Activated CD8-positive, alpha-beta T cell treated with anti-CD3 and anti-CD28 coated beads, Interleukin-2, amount 10 ng/mL, durations not matched to agents 7 days and 5 days (primary cell): ENCODE measurements at regions not wholly inside any gene's neighbourhood (a gene's known extent, or its start where the extent isn't known, plus 50 kb on each side); places are given as distances from the start of the nearest gene placed in this dataset.

ENCODE experiments used
- ATAC-seq: fragments of 150-1000 bp; cut with Tn5 transposase; one replicate; pipeline ENCODE4 v1.10.0; 2021; ENCODE audit warnings: moderate library complexity
- CTCF ChIA-PET: fragments of 350-600 bp; sonication (Branson Sonifier 250); formaldehyde crosslinking; loops from one replicate; lab custom pipeline; 2021; ENCODE audit warnings: antibody characterized with exemption; lab: Charles Lee
- POLR2A ChIA-PET: fragments of 350-600 bp; sonication (Branson Sonifier 250); formaldehyde crosslinking; loops from one replicate; lab custom pipeline; 2021; ENCODE audit warnings: antibody characterized with exemption; lab: Charles Lee
- DNase-seq: peaks from one replicate; pipeline ENCODE4 v3.0.0-alpha.2; 2020
- H3K27ac Mint-ChIP-seq: one replicate; pipeline ENCODE4 v1.8.0; 2021; ENCODE audit warnings: mild to moderate bottlenecking, mixed read lengths
- H3K27me3 Mint-ChIP-seq: one replicate; pipeline ENCODE4 v1.8.0; 2021; ENCODE audit warnings: low read depth, mixed read lengths
- H3K36me3 Mint-ChIP-seq: one replicate; pipeline ENCODE4 v1.8.0; 2021; ENCODE audit warnings: low read depth, mixed read lengths
- H3K4me1 Mint-ChIP-seq: one replicate; pipeline ENCODE4 v1.8.0; 2021; ENCODE audit warnings: low read depth, mixed read lengths
- H3K4me3 Mint-ChIP-seq: one replicate; pipeline ENCODE4 v1.8.0; 2021; ENCODE audit warnings: mild to moderate bottlenecking, mixed read lengths
- H3K9me3 Mint-ChIP-seq: one replicate; pipeline ENCODE4 v1.8.0; 2022; ENCODE audit warnings: mixed read lengths; ENCODE audit not compliant: insufficient read depth

GRCh38 chr11:24056051-24056450 is 440.8 kb upstream of the LUZP2 start:
- H3K27ac Mint-ChIP-seq: no peak overlapping the region
- H3K4me3 Mint-ChIP-seq: no peak overlapping the region
- no peaks in the 10 kb centered on the region for H3K36me3 Mint-ChIP-seq
- no peaks in the 10 kb centered on the region for H3K4me1 Mint-ChIP-seq
- ChIA-PET CTCF (no interaction called here), POLR2A (no interaction called here)
- ATAC-seq: no peak
- peaks cover 12% of the 10 kb centered on the region for H3K9me3 Mint-ChIP-seq
- no peaks in the 10 kb centered on the region for H3K27me3 Mint-ChIP-seq
- no peak for DNase-seq

GRCh38 chr11:24060125-24060524 is 436.7 kb upstream of the LUZP2 start:
- no peaks in the 10 kb centered on the region for H3K27me3 Mint-ChIP-seq

GRCh38 chr11:24064309-24064903 is 432.4 kb upstream of the LUZP2 start:
- CTCF ChIA-PET: no interaction called here
- no peaks in the 10 kb centered on the region for H3K9me3 Mint-ChIP-seq

More at GRCh38 chr11:24060125-24060524, 436.7 kb upstream of the LUZP2 start:
- H3K36me3 Mint-ChIP-seq: no peaks in the 10 kb centered on the region
- no peaks in the 10 kb centered on the region for H3K4me1 Mint-ChIP-seq
- no peak overlapping the region for H3K27ac Mint-ChIP-seq
- ChIA-PET POLR2A (no interaction called here), CTCF (no interaction called here)
- DNase-seq (no peak), ATAC-seq (no peak)
- H3K9me3 Mint-ChIP-seq: peaks cover 12% of the 10 kb centered on the region
- no peak overlapping the region for H3K4me3 Mint-ChIP-seq

DNA sequence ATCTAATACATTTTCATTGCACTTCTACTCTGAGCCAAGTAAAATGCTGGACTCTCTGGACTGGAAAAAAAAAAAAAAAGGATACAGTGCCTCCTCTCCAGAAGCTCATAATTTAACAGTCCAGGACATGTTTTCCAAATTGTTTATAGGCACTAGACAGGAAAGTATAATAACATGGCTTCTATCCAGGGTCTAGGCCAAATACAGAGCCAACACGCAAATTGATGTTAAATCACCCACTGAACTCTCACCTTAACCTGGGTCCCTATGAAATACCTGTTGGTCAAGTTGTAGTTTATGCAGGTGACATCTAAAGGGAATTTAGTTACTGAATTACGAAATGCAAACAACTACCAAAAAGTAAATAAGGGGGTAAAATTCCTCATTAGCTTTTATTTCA is 428.7 kb upstream of the LUZP2 start:
- ATAC-seq (no peak), DNase-seq (no peak)
- ChIA-PET CTCF (no interaction called here), POLR2A (no interaction called here)
- Mint-ChIP-seq H3K36me3 (no peaks in the 10 kb centered on the region), H3K27ac (no peak overlapping the region), H3K4me1 (no peaks in the 10 kb centered on the region), H3K9me3 (peaks cover 3% of the 10 kb centered on the region), H3K27me3 (no peaks in the 10 kb centered on the region), H3K4me3 (no peak overlapping the region)

More at GRCh38 chr11:24064309-24064903, 432.4 kb upstream of the LUZP2 start:
- POLR2A ChIA-PET: no interaction called here
- Mint-ChIP-seq H3K27ac (no peak overlapping the region), H3K4me3 (no peak overlapping the region), H3K27me3 (no peaks in the 10 kb centered on the region), H3K36me3 (no peaks in the 10 kb centered on the region), H3K4me1 (no peaks in the 10 kb centered on the region)
- no peak for DNase-seq
- no peak for ATAC-seq

DNA sequence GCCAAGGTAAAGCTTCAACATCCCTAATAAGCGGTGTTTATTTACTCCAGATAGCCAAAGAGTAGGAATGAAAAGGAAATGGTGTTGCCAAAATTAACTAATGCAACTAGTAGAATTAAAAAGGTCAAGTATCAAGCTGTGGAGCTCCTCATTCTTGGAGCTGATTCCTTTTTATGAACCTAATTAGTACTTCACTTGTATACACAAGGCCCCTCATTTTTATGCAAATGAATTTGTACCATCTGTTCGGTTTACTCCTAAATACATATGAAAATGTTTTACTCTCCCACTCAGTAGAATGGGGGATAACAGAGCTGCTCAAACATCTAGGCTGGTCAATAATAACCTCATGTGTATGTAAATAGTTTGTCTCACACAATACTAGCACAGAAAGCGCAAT is 426.4 kb upstream of the LUZP2 start:
- H3K4me1 Mint-ChIP-seq: no peaks in the 10 kb centered on the region
- H3K27ac Mint-ChIP-seq: no peak overlapping the region
- ChIA-PET CTCF (no interaction called here), POLR2A (no interaction called here)
- H3K9me3 Mint-ChIP-seq: peaks cover 3% of the 10 kb centered on the region
- DNase-seq (no peak), ATAC-seq (no peak)
- H3K27me3 Mint-ChIP-seq: no peaks in the 10 kb centered on the region
- H3K4me3 Mint-ChIP-seq: no peak overlapping the region
- no peaks in the 10 kb centered on the region for H3K36me3 Mint-ChIP-seq

DNA sequence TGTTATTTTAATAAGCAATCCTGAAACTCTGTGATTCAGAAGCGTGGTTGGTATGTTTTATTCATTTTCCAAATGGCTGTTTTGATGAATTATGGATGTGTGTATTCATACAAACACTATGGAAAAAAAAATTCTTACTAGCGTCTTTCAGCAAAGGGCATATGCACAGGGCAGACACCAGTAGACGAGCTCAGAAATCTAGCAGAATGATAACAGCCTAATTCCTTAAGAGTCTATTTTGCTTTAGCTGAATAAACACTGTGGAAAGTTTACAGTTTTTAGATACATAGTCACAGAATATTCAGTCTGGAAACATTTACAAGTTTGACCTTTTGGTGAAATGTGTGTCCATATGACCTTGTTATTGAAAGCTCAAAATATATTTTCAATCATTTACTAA is 418.8 kb upstream of the LUZP2 start:
- ATAC-seq (no peak), DNase-seq (no peak)
- ChIA-PET POLR2A (no interaction called here), CTCF (no interaction called here)
- H3K36me3 Mint-ChIP-seq: no peaks in the 10 kb centered on the region
- H3K27ac Mint-ChIP-seq: no peak overlapping the region
- H3K4me3 Mint-ChIP-seq: no peak overlapping the region
- H3K4me1 Mint-ChIP-seq: no peaks in the 10 kb centered on the region
- no peaks in the 10 kb centered on the region for H3K27me3 Mint-ChIP-seq
- peaks cover 7% of the 10 kb centered on the region for H3K9me3 Mint-ChIP-seq

DNA sequence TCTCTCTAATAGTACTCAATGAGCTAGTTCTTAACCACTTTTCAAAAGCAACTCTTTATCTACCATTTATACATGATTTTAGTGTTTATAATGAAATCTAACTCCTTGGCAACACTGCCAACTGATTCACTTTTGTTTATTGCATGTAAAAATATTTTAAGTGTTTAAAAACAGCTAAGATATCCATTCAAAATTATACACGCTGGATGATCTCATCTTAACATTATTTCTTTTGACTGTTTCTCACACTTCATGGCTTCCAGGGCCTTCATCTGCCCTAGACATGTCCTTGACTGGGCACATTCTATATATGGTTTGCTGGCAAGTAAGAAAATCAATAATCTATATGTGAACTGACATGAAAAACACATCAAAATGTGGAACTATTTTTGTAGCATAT is 414.6 kb upstream of the LUZP2 start:
- POLR2A ChIA-PET: no interaction called here
- Mint-ChIP-seq H3K4me3 (no peak overlapping the region), H3K27me3 (no peaks in the 10 kb centered on the region), H3K27ac (no peak overlapping the region), H3K9me3 (peaks cover 4% of the 10 kb centered on the region), H3K36me3 (no peaks in the 10 kb centered on the region), H3K4me1 (no peaks in the 10 kb centered on the region)
- DNase-seq (no peak), ATAC-seq (no peak)
- CTCF ChIA-PET: no interaction called here

DNA sequence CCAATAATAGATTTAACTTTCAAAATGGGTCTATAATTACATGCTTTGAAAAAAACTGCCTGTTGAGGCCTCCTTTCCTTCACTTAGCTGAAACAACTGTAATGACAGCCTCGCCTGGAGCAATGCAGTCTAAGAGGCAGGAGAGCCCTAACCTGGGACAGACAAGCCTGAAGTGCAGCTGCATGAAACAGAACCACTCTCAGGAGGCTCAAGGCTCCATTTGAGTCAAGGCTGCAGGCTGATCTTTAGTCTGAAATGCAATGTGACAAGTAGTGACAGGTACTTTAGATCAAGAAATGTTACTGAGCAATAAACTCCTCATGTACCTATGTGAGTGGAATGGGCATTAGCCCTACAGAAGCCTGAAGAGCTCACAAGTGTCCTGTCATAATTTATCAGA is 414.0 kb upstream of the LUZP2 start:
- Mint-ChIP-seq H3K9me3 (peaks cover 7% of the 10 kb centered on the region), H3K36me3 (no peaks in the 10 kb centered on the region), H3K4me3 (no peak overlapping the region), H3K27ac (no peak overlapping the region), H3K4me1 (no peaks in the 10 kb centered on the region), H3K27me3 (no peaks in the 10 kb centered on the region)
- ChIA-PET CTCF (no interaction called here), POLR2A (interaction anchor here (0.6 kb wide), 1 partner anchor 83 kb away, joined by 3 read pairs; no protein-coding TSS in a partner anchor)
- no peak for ATAC-seq
- no peak for DNase-seq

DNA sequence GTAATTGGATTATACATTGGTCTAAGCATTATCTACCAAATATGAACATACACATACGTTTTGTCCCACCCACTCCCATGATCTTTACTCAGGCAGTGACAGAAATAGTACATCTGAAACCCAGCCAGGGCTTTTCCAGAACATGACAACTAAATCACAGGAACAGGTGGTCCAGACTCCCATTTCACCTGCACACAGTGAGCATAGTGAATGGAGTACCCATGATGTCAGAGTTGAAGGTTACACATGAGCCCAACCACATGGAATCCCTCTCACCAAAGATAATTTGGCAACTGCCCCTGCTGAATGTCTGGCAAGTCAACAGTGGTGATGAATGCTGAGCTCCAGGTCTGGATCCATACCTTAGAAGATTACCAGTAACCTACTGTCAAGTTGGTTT is 411.9 kb upstream of the LUZP2 start:
- POLR2A ChIA-PET: no interaction called here

GRCh38 chr11:24086921-24087320 is 409.9 kb upstream of the LUZP2 start:
- Mint-ChIP-seq H3K4me1 (no peaks in the 10 kb centered on the region), H3K36me3 (no peaks in the 10 kb centered on the region), H3K9me3 (peaks cover 4% of the 10 kb centered on the region), H3K4me3 (no peak overlapping the region), H3K27me3 (no peaks in the 10 kb centered on the region), H3K27ac (no peak overlapping the region)
- ChIA-PET POLR2A (no interaction called here), CTCF (no interaction called here)
- DNase-seq: no peak
- ATAC-seq: no peak

More for the DNA sequence above, 411.9 kb upstream of the LUZP2 start:
- H3K4me3 Mint-ChIP-seq: no peak overlapping the region
- H3K9me3 Mint-ChIP-seq: peaks cover 7% of the 10 kb centered on the region
- H3K36me3 Mint-ChIP-seq: no peaks in the 10 kb centered on the region
- CTCF ChIA-PET: no interaction called here
- no peaks in the 10 kb centered on the region for H3K4me1 Mint-ChIP-seq
- H3K27ac Mint-ChIP-seq: no peak overlapping the region
- H3K27me3 Mint-ChIP-seq: no peaks in the 10 kb centered on the region
- ATAC-seq (no peak), DNase-seq (no peak)

- Mint-ChIP-seq H3K4me1 (no peaks in the 10 kb centered on the region), H3K4me3 (no peak overlapping the region), H3K9me3 (peaks cover 3% of the 10 kb centered on the region), H3K27ac (no peak overlapping the region), H3K36me3 (no peaks in the 10 kb centered on the region), H3K27me3 (no peaks in the 10 kb centered on the region)
- DNase-seq (no peak), ATAC-seq (no peak)
- ChIA-PET POLR2A (no interaction called here), CTCF (no interaction called here)
These were observed 405.3 kb upstream of the LUZP2 start for GRCh38 chr11:24091594-24091993.

GRCh38 chr11:24093375-24093774 is 403.5 kb upstream of the LUZP2 start:
- H3K4me1 Mint-ChIP-seq: no peaks in the 10 kb centered on the region
- H3K36me3 Mint-ChIP-seq: no peaks in the 10 kb centered on the region
- H3K27ac Mint-ChIP-seq: no peak overlapping the region
- DNase-seq: no peak
- peaks cover under 1% of the 10 kb centered on the region for H3K9me3 Mint-ChIP-seq
- no peak for ATAC-seq
- H3K4me3 Mint-ChIP-seq: no peak overlapping the region
- ChIA-PET CTCF (no interaction called here), POLR2A (no interaction called here)
- H3K27me3 Mint-ChIP-seq: no peaks in the 10 kb centered on the region

GRCh38 chr11:24108609-24109008 is 388.2 kb upstream of the LUZP2 start:
- H3K27me3 Mint-ChIP-seq: no peaks in the 10 kb centered on the region
- CTCF ChIA-PET: no interaction called here
- POLR2A ChIA-PET: no interaction called here
- peaks cover 18% of the 10 kb centered on the region for H3K9me3 Mint-ChIP-seq
- H3K4me3 Mint-ChIP-seq: no peak overlapping the region
- ATAC-seq (no peak), DNase-seq (no peak)
- no peak overlapping the region for H3K27ac Mint-ChIP-seq
- H3K4me1 Mint-ChIP-seq: no peaks in the 10 kb centered on the region
- no peaks in the 10 kb centered on the region for H3K36me3 Mint-ChIP-seq
